Left lung (tissue), 4 donors: ENCODE measurements at regions not wholly inside any gene's neighbourhood (a gene's known extent, or its start where the extent isn't known, plus 50 kb on each side); places are given as distances from the start of the nearest gene placed in this dataset.

Experiments
- ATAC-seq: fragments of 200-7000 bp; cut with Tn5 transposase; one replicate; pipeline ENCODE4 v1.9.1; 2020; ENCODE audit warnings: moderate library complexity
- DNase-seq, 4 donors: peaks; one replicate each; pipeline ENCODE4 v3.0.0-alpha.2; 2013 to 2020
- H3K27ac ChIP-seq, 2 donors: fragments of 200-600 bp; sonication (generic) in 1 of 2; one replicate each; pipeline versions ENCODE4 v1.5.0 to v1.8.0; 2020 to 2021
- H3K27me3 ChIP-seq, 2 donors: fragments of 200-600 bp; sonication (generic) in 1 of 2; one replicate each; pipeline versions ENCODE4 v1.5.0 to v1.8.0; 2020 to 2021
- H3K36me3 ChIP-seq, 2 donors: fragments of 200-600 bp; sonication (generic) in 1 of 2; one replicate each; pipeline versions ENCODE4 v1.5.0 to v1.8.0; 2020 to 2021
- H3K4me1 ChIP-seq, 2 donors: fragments of 200-600 bp; one replicate each; pipeline ENCODE4 v1.8.0; 2021
- H3K4me3 ChIP-seq, 2 donors: fragments of 200-600 bp; sonication (generic) in 1 of 2; one replicate each; pipeline versions ENCODE4 v1.5.0 to v1.8.0; 2020 to 2021; ENCODE audit warnings: mild to moderate bottlenecking in 1 of 2
- H3K9me3 ChIP-seq, 2 donors: fragments of 200-600 bp; sonication (generic) in 1 of 2; one replicate each; pipeline versions ENCODE4 v1.5.0 to v1.8.0; 2020 to 2021
- CTCF ChIP-seq, 2 donors: fragments of 200-600 bp; sonication (generic) in 1 of 2; IDR thresholded peaks; one replicate each; pipeline versions ENCODE4 v1.5.0 to v1.8.0; 2021; ENCODE audit warnings: antibody characterized with exemption in 2 of 2
- intact Hi-C, 2 donors: fragments of 100-400 bp; cut with DNase I; formaldehyde crosslinking; loops; one replicate each; pipeline versions ENCODE4 v1.11.2 to v1.14.2; 2022
- donor health status: DM: no; HTN: yes; CAD: no.
- donor health status: DM: no; HTN: no; CAD: no.

- intact Hi-C loops = no loop called here
Measured at GRCh38 chr3:124360155-124360554, 368.2 kb upstream of the ROPN1 start.

GRCh38 chr3:124360563-124360962 is 368.6 kb upstream of the ROPN1 start:
- no peak overlapping the region for H3K4me3 ChIP-seq
- H3K36me3 ChIP-seq = no peaks in the 10 kb centered on the region
- intact Hi-C loops = no loop called here
- H3K27ac ChIP-seq = no peak overlapping the region
- no peaks in the 10 kb centered on the region for H3K9me3 ChIP-seq
- DNase-seq = peak in 1 of 4 donors; percentile 30
- H3K4me1 ChIP-seq = no peaks in the 10 kb centered on the region
- ATAC-seq = no peak
- no peaks in the 10 kb centered on the region for H3K27me3 ChIP-seq
- no peak for TF ChIP-seq CTCF (IDR thresholded peaks at IDR 0.05)

More at GRCh38 chr3:124360155-124360554, 368.2 kb upstream of the ROPN1 start:
- H3K4me1 ChIP-seq = no peaks in the 10 kb centered on the region
- ATAC-seq = no peak
- H3K36me3 ChIP-seq = no peaks in the 10 kb centered on the region
- no peak for DNase-seq
- no peak for TF ChIP-seq CTCF (IDR thresholded peaks at IDR 0.05)
- H3K27me3 ChIP-seq = no peaks in the 10 kb centered on the region
- no peak overlapping the region for H3K27ac ChIP-seq
- no peaks in the 10 kb centered on the region for H3K9me3 ChIP-seq
- no peak overlapping the region for H3K4me3 ChIP-seq

GRCh38 chr3:124361566-124361965 is 368.7 kb upstream of the UMPS start:
- no peaks in the 10 kb centered on the region for H3K27me3 ChIP-seq
- intact Hi-C loops = no loop called here
- no peak overlapping the region for H3K4me3 ChIP-seq
- TF ChIP-seq CTCF (IDR thresholded peaks at IDR 0.05) = no peak
- H3K4me1 ChIP-seq = no peaks in the 10 kb centered on the region
- H3K27ac ChIP-seq = no peak overlapping the region
- H3K9me3 ChIP-seq = no peaks in the 10 kb centered on the region
- DNase-seq = no peak
- H3K36me3 ChIP-seq = no peaks in the 10 kb centered on the region
- no peak for ATAC-seq

GRCh38 chr3:124362455-124362854 is 367.8 kb upstream of the UMPS start:
- intact Hi-C loops = no loop called here
- TF ChIP-seq CTCF (IDR thresholded peaks at IDR 0.05) = no peak
- DNase-seq = no peak
- no peak for ATAC-seq
- no peaks in the 10 kb centered on the region for H3K9me3 ChIP-seq
- no peaks in the 10 kb centered on the region for H3K36me3 ChIP-seq
- H3K4me1 ChIP-seq = no peaks in the 10 kb centered on the region
- no peaks in the 10 kb centered on the region for H3K27me3 ChIP-seq
- no peak overlapping the region for H3K4me3 ChIP-seq
- H3K27ac ChIP-seq = no peak overlapping the region

GRCh38 chr3:124363476-124363875 is 366.8 kb upstream of the UMPS start:
- TF ChIP-seq CTCF (IDR thresholded peaks at IDR 0.05) = no peak
- Histone ChIP-seq H3K4me3 (no peak overlapping the region), H3K36me3 (no peaks in the 10 kb centered on the region), H3K27ac (no peak overlapping the region), H3K9me3 (no peaks in the 10 kb centered on the region), H3K27me3 (no peaks in the 10 kb centered on the region), H3K4me1 (no peaks in the 10 kb centered on the region)
- peak in 2 of 4 donors; percentile 80 to 91 for DNase-seq
- intact Hi-C loops = no loop called here
- ATAC-seq = peak; percentile 56
